ENCODE measurements at regions not wholly inside any gene's neighbourhood (a gene's known extent, or its start where the extent isn't known, plus 50 kb on each side); places are given as distances from the start of the nearest gene placed in this dataset.

DNA sequence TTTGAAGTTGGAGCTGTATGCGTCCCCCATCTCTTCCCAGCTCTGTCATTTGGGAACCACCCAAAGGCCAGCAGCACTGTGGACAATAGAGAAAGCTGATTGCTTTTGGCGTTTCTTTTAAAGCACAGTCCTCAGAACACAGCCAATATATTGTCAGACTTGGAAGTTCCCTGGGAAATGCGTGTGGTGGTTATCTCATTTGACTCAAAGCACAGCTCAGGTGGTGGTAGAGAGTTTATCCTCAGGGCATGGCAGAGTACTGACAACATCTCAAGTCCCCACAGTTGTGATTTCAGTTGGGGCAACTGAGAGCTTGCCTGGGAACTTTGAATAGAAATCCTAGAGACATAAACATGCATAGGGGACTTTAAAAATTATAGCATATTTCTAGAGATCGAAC lies 601.3 kb downstream of the ETS1 start:
- TF ChIP-seq, protein P1, sequence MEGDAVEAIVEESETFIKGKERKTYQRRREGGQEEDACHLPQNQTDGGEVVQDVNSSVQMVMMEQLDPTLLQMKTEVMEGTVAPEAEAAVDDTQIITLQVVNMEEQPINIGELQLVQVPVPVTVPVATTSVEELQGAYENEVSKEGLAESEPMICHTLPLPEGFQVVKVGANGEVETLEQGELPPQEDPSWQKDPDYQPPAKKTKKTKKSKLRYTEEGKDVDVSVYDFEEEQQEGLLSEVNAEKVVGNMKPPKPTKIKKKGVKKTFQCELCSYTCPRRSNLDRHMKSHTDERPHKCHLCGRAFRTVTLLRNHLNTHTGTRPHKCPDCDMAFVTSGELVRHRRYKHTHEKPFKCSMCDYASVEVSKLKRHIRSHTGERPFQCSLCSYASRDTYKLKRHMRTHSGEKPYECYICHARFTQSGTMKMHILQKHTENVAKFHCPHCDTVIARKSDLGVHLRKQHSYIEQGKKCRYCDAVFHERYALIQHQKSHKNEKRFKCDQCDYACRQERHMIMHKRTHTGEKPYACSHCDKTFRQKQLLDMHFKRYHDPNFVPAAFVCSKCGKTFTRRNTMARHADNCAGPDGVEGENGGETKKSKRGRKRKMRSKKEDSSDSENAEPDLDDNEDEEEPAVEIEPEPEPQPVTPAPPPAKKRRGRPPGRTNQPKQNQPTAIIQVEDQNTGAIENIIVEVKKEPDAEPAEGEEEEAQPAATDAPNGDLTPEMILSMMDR (conservative IDR thresholded peaks at IDR 0.05; ENCODE audit: low read length) = no peak
- no peak overlapping the region for H3K4me3 ChIP-seq (ENCODE audit: low read length)
- DNase-seq (ENCODE audit: low read depth) = no peak

DNA sequence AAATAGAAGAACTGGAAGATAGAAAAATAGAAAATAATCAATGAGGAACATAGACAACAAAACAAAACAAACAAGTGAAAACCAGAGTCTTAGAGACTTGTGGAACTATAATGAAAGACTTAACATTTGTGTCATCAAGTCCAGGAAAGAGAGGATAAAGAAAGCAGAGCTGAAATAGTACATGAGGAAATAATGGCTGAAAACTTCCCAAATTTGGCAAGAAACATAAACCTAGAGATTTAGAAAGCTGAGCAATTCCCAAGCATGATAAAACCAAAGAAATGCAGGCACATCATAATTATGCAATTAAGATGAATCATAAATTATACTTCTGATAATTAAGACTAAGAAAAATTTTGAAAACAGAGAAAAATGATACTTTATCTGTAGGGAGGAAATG lies 614.5 kb downstream of the ETS1 start:
- DNase-seq (ENCODE audit: low read depth) = no peak
- TF ChIP-seq, protein P1 (conservative IDR thresholded peaks at IDR 0.05; ENCODE audit: low read length) = no peak
- no peak overlapping the region for H3K4me3 ChIP-seq (ENCODE audit: low read length)

DNA sequence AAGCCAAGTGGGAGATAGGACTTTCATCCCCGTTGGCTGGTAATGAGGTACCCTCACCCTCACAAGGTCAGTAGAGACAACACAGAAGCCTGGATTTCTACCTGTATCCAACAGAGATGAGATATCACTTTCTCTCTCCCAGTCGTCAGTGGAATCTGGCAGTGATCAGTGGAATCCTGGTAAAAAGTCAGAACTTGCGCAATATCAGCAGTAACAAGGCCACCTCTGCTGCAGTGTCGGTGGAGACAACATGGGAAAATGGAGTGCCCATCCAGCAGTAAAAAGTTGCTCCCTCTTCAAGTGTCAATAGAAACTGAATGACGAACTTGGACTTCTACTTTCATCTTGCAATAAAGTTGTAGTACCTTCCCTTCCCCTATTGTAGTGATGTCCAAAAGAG lies 615.9 kb downstream of the ETS1 start:
- no peak for DNase-seq (ENCODE audit: low read depth)
- TF ChIP-seq, protein P1 (conservative IDR thresholded peaks at IDR 0.05; ENCODE audit: low read length) = no peak
- H3K4me3 ChIP-seq (ENCODE audit: low read length) = no peak overlapping the region

DNA sequence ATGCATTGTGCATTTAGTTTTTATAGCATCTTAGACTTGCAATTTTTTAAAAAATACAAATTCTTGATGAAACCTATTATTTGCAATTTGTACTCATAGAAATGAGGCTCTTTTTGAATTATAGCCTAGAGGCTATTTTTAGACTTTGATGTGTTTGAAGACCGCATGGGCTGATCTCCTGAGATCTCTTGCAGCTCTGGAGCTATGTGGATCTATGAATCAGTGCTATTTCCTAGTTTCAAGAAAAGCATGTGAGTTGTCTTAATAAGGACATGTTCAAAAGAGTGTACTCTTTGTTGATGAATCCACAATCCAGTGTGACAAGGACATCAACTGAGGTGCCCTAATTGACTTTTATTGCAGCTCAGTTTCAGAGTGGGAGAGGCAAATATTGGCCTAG lies 620.5 kb downstream of the ETS1 start:
- DNase-seq (ENCODE audit: low read depth) = no peak
- TF ChIP-seq, protein P1 (conservative IDR thresholded peaks at IDR 0.05; ENCODE audit: low read length) = no peak
- no peak overlapping the region for H3K4me3 ChIP-seq (ENCODE audit: low read length)

DNA sequence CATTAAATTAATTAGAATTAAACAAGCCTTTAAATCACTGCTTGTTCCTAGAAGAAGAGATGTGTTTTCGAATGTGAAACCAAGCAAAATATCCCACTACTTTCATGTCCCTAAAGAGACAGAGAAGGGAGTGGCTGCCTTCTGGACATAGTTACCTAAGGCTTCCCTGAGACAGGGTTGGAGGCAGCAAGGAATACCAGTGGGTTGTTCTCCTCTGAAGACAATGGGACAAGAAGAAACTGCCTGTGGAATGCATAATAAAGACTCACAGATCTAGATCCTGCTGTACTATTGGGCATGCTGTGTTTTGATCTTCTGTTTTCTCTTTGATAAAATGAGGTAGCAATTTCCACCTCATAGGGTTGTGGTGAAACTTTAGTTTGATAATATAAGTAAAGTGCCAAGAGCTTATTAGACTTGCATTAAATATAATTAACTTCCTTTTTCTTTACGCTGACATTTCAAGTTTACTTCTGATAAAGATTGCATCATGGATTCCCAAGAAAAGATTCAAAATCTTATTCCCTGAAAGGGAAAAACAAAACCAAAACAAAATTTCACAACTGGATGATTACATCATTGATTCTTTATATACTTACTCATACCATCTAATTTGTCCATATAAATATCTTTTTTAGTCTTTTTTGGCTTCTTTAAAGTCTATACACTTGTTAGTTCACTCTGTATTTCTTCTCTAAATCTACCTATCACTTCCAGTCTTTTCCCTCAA lies 621.3 kb downstream of the ETS1 start:
- no peak overlapping the region for H3K4me3 ChIP-seq (ENCODE audit: low read length)
- peak; percentile 21 for DNase-seq (ENCODE audit: low read depth)
- TF ChIP-seq, protein P1 (conservative IDR thresholded peaks at IDR 0.05; ENCODE audit: low read length) = no peak

DNA sequence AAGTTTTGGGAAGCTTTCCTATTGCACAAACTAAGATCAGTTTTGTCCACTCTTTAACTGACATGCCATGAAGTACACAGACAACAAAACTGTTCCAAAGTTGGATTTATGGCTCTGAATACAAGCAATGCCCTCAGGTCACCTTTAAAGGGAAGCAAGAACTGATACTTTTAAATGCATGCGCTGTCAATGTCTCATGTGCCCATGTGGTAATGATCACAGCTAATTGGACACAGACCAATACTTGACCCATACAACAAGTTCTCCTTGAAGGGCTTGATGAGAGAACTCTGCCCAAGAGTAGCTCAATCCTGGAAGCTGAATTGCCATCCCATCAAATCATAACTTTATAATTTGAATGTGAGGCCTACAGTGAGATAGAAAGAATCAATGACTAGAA lies 624.9 kb downstream of the ETS1 start:
- H3K4me3 ChIP-seq (ENCODE audit: low read length) = no peak overlapping the region
- peak; percentile 13 for DNase-seq (ENCODE audit: low read depth)
- TF ChIP-seq, protein P1 (conservative IDR thresholded peaks at IDR 0.05; ENCODE audit: low read length) = no peak

DNA sequence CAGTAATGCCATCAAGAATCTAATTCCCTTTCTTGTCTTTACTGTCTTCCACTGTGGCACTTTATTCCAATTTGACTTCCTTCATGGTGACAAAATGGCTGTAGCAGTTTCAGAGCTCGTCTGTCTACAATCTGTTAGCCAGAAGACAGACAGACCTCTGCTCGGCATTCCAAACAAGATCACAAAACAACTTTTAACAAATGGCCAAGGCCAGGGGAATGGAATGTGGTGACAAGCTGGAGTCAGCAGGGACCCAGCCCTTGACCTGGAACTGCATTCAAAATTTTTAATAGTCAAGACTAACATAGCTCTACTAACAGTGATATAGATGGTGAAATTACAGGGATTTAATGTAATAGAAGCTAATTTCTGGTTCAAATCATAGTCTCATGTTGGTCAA lies 637.2 kb downstream of the ETS1 start:
- no peak overlapping the region for H3K4me3 ChIP-seq (ENCODE audit: low read length)
- TF ChIP-seq, protein P1 (conservative IDR thresholded peaks at IDR 0.05; ENCODE audit: low read length) = no peak
- no peak for DNase-seq (ENCODE audit: low read depth)
